ENCODE measurements at regions not wholly inside any gene's neighbourhood (a gene's known extent, or its start where the extent isn't known, plus 50 kb on each side); places are given as distances from the start of the nearest gene placed in this dataset.

DNA sequence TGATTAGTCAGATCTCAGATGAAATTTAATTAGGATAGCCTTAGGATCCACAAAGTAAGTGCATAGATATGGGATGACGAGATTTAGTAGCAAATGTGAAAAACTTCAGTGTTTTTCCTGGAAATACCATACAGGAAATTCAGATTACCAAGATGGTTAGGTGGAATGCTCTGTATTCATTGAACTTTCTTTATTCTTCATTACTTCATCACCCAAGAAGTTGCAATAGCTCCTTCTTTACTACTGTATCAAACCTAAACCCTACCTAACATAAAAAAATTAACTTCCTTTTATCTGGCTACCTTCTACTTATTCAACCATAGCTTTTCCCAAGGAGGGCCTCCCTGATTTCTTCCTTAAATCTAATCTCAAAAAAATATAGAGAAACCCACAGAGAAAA, 100.4 kb downstream of the TTC6 start:
- ATAC-seq: no peak
- Histone ChIP-seq H3K4me1 (no peaks in the 10 kb centered on the region), H3K27ac (no peak overlapping the region), H3K9me3 (no peaks in the 10 kb centered on the region), H3K27me3 (no peaks in the 10 kb centered on the region), H3K4me3 (no peak overlapping the region), H3K36me3 (no peaks in the 10 kb centered on the region)
- intact Hi-C loops (cut with DNase I): no loop called here
- no peak for DNase-seq
- TF ChIP-seq, protein P1, sequence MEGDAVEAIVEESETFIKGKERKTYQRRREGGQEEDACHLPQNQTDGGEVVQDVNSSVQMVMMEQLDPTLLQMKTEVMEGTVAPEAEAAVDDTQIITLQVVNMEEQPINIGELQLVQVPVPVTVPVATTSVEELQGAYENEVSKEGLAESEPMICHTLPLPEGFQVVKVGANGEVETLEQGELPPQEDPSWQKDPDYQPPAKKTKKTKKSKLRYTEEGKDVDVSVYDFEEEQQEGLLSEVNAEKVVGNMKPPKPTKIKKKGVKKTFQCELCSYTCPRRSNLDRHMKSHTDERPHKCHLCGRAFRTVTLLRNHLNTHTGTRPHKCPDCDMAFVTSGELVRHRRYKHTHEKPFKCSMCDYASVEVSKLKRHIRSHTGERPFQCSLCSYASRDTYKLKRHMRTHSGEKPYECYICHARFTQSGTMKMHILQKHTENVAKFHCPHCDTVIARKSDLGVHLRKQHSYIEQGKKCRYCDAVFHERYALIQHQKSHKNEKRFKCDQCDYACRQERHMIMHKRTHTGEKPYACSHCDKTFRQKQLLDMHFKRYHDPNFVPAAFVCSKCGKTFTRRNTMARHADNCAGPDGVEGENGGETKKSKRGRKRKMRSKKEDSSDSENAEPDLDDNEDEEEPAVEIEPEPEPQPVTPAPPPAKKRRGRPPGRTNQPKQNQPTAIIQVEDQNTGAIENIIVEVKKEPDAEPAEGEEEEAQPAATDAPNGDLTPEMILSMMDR (IDR thresholded peaks at IDR 0.05): no peak

DNA sequence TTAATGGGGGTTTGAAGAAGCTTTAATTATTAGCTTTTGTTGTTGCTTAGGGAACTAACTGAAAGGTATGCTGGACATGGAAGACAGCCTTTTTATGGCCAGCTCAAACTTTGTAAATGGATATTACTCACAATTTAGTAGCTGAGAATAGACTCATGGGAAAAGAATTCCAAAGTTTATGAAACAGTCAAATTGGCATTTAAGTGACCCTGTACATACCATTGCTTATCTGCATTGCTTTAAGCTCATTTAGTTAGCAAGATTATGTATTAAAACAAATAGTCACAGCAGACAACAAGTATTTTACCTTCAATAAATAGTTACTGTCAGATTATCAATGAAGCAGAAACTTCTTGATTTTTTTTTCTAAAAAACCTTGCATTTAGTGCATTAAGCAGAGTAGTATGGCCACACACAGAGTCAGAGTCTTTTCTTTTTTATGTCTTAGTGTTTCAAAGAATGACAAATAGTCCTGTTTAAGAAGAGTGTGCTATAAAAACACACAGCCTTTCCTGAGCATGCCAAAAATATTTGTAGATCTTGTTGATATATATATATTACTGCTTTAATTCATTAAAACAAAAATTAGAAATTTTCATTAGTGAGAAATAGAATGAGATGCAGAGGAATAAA, 102.2 kb downstream of the TTC6 start:
- DNase-seq (no peak), ATAC-seq (no peak)
- no peak overlapping the region for H3K4me3 ChIP-seq
- intact Hi-C loops (cut with DNase I): no loop called here
- no peaks in the 10 kb centered on the region for H3K36me3 ChIP-seq
- H3K27me3 ChIP-seq: no peaks in the 10 kb centered on the region
- no peaks in the 10 kb centered on the region for H3K4me1 ChIP-seq
- TF ChIP-seq, protein P1 (IDR thresholded peaks at IDR 0.05): no peak
- H3K27ac ChIP-seq: no peak overlapping the region
- no peaks in the 10 kb centered on the region for H3K9me3 ChIP-seq

DNA sequence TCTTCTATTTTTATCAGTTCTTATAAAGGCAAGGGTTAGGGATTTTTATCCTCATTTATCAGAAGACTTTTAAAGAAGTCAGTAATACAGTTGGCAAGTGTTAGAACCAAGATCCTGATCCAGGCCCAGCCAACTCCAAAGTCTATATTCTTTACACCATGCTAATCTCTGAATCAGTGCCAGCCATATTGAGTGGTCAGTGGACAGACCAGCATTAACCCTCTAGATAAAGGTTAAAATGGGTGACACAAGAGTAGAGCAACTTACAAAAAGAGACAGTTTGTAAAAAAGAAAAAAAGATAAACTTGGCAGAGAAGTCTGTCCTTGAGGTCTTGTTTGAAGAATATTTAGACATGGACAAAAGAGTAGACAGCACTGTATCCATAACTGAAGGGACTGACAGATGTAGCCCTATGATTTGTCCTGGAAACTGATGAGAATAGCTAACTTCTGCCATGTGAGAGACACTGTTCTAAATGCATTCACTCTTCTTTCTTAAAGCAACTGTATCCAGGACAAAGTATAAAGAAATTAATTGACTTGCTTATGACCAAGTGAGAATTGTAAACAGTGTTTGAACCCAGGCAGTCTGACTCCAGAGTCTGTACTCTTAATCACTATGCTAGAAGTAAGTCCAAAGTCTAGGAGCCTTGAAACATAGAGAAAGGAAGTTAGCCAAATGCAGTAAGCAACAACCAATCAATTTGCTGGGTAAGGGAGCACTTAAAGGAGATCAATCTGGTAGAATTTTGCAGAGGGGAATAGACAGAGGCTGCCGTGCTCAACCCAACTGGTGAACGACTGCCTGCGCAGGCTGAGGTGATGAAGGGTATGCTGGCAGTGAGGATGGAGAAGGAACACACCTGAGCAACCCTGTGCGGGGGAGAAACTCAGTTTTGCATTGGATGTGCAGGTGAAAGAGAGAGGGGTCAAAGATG, 103.7 kb downstream of the TTC6 start:
- H3K4me3 ChIP-seq: no peak overlapping the region

DNA sequence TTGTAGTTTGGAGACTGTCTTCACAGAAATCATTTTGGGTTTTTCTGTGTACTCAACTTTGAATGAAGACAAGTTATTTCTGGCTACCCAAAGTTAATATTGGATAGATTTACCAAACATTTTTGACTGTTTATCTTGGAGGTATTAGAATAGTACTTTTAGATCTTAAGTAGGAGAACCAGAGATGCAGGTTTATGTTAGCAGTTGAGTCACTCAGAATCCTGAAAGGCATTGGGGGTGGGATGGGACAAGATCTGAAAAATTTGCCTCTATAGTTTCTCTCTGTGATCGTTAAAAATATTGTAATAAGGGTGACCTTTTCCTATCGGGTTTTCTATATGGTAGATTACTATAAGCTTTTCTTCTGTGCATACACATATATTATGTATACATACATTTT, 112.3 kb downstream of the TTC6 start:
- intact Hi-C loops (cut with DNase I): no loop called here
- no peaks in the 10 kb centered on the region for H3K36me3 ChIP-seq
- ATAC-seq: no peak
- no peaks in the 10 kb centered on the region for H3K4me1 ChIP-seq
- H3K9me3 ChIP-seq: no peaks in the 10 kb centered on the region
- TF ChIP-seq, protein P1 (IDR thresholded peaks at IDR 0.05): no peak
- no peak overlapping the region for H3K4me3 ChIP-seq
- no peak overlapping the region for H3K27ac ChIP-seq
- no peak for DNase-seq
- no peaks in the 10 kb centered on the region for H3K27me3 ChIP-seq

More for the DNA sequence above, 103.7 kb downstream of the TTC6 start:
- Histone ChIP-seq H3K9me3 (no peaks in the 10 kb centered on the region), H3K27me3 (no peaks in the 10 kb centered on the region), H3K27ac (no peak overlapping the region), H3K36me3 (no peaks in the 10 kb centered on the region), H3K4me1 (no peaks in the 10 kb centered on the region)
- DNase-seq (no peak), ATAC-seq (no peak)
- TF ChIP-seq, protein P1 (IDR thresholded peaks at IDR 0.05): no peak
- intact Hi-C loops (cut with DNase I): no loop called here

DNA sequence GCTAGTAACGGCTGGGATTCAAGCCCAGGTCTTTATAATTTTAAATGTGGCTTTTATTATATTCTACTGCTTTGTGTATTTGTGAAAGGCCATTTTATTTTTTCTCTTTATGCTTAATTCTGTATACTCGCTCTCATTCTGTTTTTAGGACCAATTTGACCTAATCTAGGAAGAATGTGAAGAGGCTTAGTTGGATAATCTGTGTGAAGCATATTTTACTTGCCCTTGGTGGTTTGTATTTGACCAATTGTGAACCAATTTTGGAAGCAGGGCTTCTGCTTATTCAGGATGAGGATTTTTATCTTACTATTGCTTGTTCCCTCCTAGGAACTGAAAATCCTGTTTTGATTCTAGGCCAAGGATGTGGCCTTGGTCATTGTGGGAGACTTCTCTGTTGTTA, 113.1 kb downstream of the TTC6 start:
- Histone ChIP-seq H3K27ac (no peak overlapping the region), H3K4me3 (no peak overlapping the region), H3K27me3 (no peaks in the 10 kb centered on the region), H3K36me3 (no peaks in the 10 kb centered on the region), H3K9me3 (no peaks in the 10 kb centered on the region), H3K4me1 (no peaks in the 10 kb centered on the region)
- ATAC-seq (no peak), DNase-seq (no peak)
- intact Hi-C loops (cut with DNase I): no loop called here
- TF ChIP-seq, protein P1 (IDR thresholded peaks at IDR 0.05): no peak

Measured in upper lobe of right lung (tissue), 1 donor.